ENCODE measurements at regions not wholly inside any gene's neighbourhood (a gene's known extent, or its start where the extent isn't known, plus 50 kb on each side); places are given as distances from the start of the nearest gene placed in this dataset.

- TF ChIP-seq CTCF (IDR thresholded peaks at IDR 0.05; ENCODE audit: borderline replicate concordance, extremely low read depth, low read length, poor library complexity, severe bottlenecking) (no peak), EZH2 (IDR thresholded peaks at IDR 0.05; ENCODE audit: borderline replicate concordance, low read depth, low read length, severe bottlenecking) (no peak)
Observed at GRCh38 chr9:96172797-96173196, 129.2 kb downstream of the HSD17B3 start.

Data from DND-41 (cell line).